Fibroblast of lung (primary cell): ENCODE measurements at regions not wholly inside any gene's neighbourhood (a gene's known extent, or its start where the extent isn't known, plus 50 kb on each side); places are given as distances from the start of the nearest gene placed in this dataset.
A peak's percentile ranks its signal among the peaks of the same experiment; 100 is the strongest.

ENCODE experiments used
- DNase-seq, 2 donors: peaks; one replicate each; pipeline versions ENCODE4 v3.0.0 to v3.0.0-alpha.2; 2010; ENCODE audit warnings: low read depth in 2 of 2
- H2AFZ ChIP-seq: 2 replicates; pipeline ENCODE4 v1.5.1; 2012; ENCODE audit warnings: low read length, control low read depth, inconsistent platforms
- H3K27ac ChIP-seq: 2 replicates; pipeline ENCODE4 v1.5.1; 2011; ENCODE audit warnings: low read length, control low read depth; ENCODE audit not compliant: insufficient read depth
- H3K27me3 ChIP-seq: 2 replicates; pipeline ENCODE4 v1.5.1; 2011; ENCODE audit warnings: mild to moderate bottlenecking, low read length; ENCODE audit not compliant: control insufficient read depth, insufficient read depth
- H3K36me3 ChIP-seq: 2 replicates; pipeline ENCODE4 v1.5.1; 2011; ENCODE audit warnings: low read length; ENCODE audit not compliant: control insufficient read depth, insufficient read depth
- H3K4me1 ChIP-seq: 2 replicates; pipeline ENCODE4 v1.5.1; 2011; ENCODE audit warnings: low read length; ENCODE audit not compliant: control insufficient read depth, insufficient read depth; ENCODE audit errors: extremely low read depth
- H3K4me2 ChIP-seq: 2 replicates; pipeline ENCODE4 v1.5.1; 2011; ENCODE audit warnings: low read length, control low read depth; ENCODE audit not compliant: insufficient read depth; ENCODE audit errors: extremely low read depth
- H3K4me3 ChIP-seq, 4 experiments: fragments of 200-600 bp in 1 of 4; sonication (generic) in 1 of 4; replicated peaks in 1 of 4; 2 replicates each; pipeline ENCODE4 v1.5.1; 2011 to 2016; ENCODE audit warnings: low read length in 4 of 4, low read depth in 3 of 4, mild to moderate bottlenecking in 3 of 4, control low read depth in 2 of 4, inconsistent platforms in 1 of 4, mixed read lengths in 1 of 4; ENCODE audit not compliant: insufficient read depth in 1 of 4; ENCODE audit errors: control extremely low read depth in 1 of 4
- H3K79me2 ChIP-seq: 2 replicates; pipeline ENCODE4 v1.5.1; 2012; ENCODE audit warnings: mild to moderate bottlenecking, low read length, inconsistent platforms; ENCODE audit not compliant: control insufficient read depth, insufficient read depth
- H3K9ac ChIP-seq: 2 replicates; pipeline ENCODE4 v1.5.1; 2011; ENCODE audit warnings: mild to moderate bottlenecking, low read length, control low read depth; ENCODE audit not compliant: insufficient read depth
- H3K9me3 ChIP-seq: 2 replicates; pipeline ENCODE4 v1.5.1; 2012; ENCODE audit warnings: low read depth, low read length; ENCODE audit not compliant: control insufficient read depth, insufficient read depth
- H4K20me1 ChIP-seq: 2 replicates; pipeline ENCODE4 v1.5.1; 2011; ENCODE audit warnings: low read length; ENCODE audit not compliant: control insufficient read depth, insufficient read depth; ENCODE audit errors: extremely low read depth
- CTCF ChIP-seq, 2 donors: IDR thresholded peaks in 1 of 2; conservative IDR thresholded peaks in 1 of 2; 1 replicate in 1 of 2; 2 replicates in 1 of 2; pipeline ENCODE4 v1.5.1; 2011 to 2012; ENCODE audit warnings: low read length in 2 of 2, control low read depth in 1 of 2, inconsistent platforms in 1 of 2, low read depth in 1 of 2, mild to moderate bottlenecking in 1 of 2
- EZH2 ChIP-seq: IDR thresholded peaks from 2 replicates; pipeline ENCODE4 v1.5.1; 2012; ENCODE audit warnings: low read length, control low read depth, mild to moderate bottlenecking; ENCODE audit errors: missing control alignments

- Histone ChIP-seq H3K9ac (no peak overlapping the region), H3K27ac (no peak overlapping the region), H3K4me1 (no peaks in the 10 kb centered on the region), H3K4me2 (no peak overlapping the region), H2AFZ (no peak overlapping the region), H4K20me1 (no peaks in the 10 kb centered on the region), H3K9me3 (no peaks in the 10 kb centered on the region), H3K4me3 (no peak overlapping the region), H3K27me3 (no peaks in the 10 kb centered on the region), H3K79me2 (no peaks in the 10 kb centered on the region), H3K36me3 (no peaks in the 10 kb centered on the region)
- peak in 1 of 2 donors; percentile 66 for DNase-seq
- TF ChIP-seq CTCF (conservative IDR thresholded peaks at IDR 0.05 in 1 of 2, IDR thresholded peaks at IDR 0.05 in 1 of 2; ENCODE audit: low read depth in 1 of 2, low read length in 2 of 2) (no peak), EZH2 (no peak)
These were observed 62.3 kb upstream of the RFLNA start for GRCh38 chr12:124232654-124232987.

- TF ChIP-seq EZH2 = no peak
- no peak for TF ChIP-seq CTCF (conservative IDR thresholded peaks at IDR 0.05 in 1 of 2, IDR thresholded peaks at IDR 0.05 in 1 of 2; ENCODE audit: low read depth in 1 of 2, low read length in 2 of 2)
- H3K27ac ChIP-seq = no peak overlapping the region
- H3K4me2 ChIP-seq = no peak overlapping the region
- no peaks in the 10 kb centered on the region for H3K36me3 ChIP-seq
- no peaks in the 10 kb centered on the region for H3K27me3 ChIP-seq
- no peaks in the 10 kb centered on the region for H4K20me1 ChIP-seq
- no peak overlapping the region for H3K9ac ChIP-seq
- peak; percentile 66 to 98 for DNase-seq
- H3K4me1 ChIP-seq = no peaks in the 10 kb centered on the region
- H3K9me3 ChIP-seq = no peaks in the 10 kb centered on the region
- no peak overlapping the region for H2AFZ ChIP-seq
- no peak overlapping the region for H3K4me3 ChIP-seq
- H3K79me2 ChIP-seq = no peaks in the 10 kb centered on the region
These were observed 61.7 kb upstream of the RFLNA start for GRCh38 chr12:124233041-124233796.

GRCh38 chr12:124233846-124234640 is 60.9 kb upstream of the RFLNA start:
- Histone ChIP-seq H3K79me2 (no peaks in the 10 kb centered on the region), H3K36me3 (no peaks in the 10 kb centered on the region), H3K9ac (no peak overlapping the region), H3K4me3 (no peak overlapping the region), H3K9me3 (no peaks in the 10 kb centered on the region), H3K27me3 (no peaks in the 10 kb centered on the region), H3K4me2 (no peak overlapping the region), H3K27ac (no peak overlapping the region), H4K20me1 (no peaks in the 10 kb centered on the region), H3K4me1 (no peaks in the 10 kb centered on the region), H2AFZ (no peak overlapping the region)
- TF ChIP-seq EZH2 (no peak), CTCF (conservative IDR thresholded peaks at IDR 0.05 in 1 of 2, IDR thresholded peaks at IDR 0.05 in 1 of 2; ENCODE audit: low read depth in 1 of 2, low read length in 2 of 2) (no peak)
- DNase-seq = peak in 1 of 2 donors; percentile 60
